ENCODE measurements at regions not wholly inside any gene's neighbourhood (a gene's known extent, or its start where the extent isn't known, plus 50 kb on each side); places are given as distances from the start of the nearest gene placed in this dataset.
A peak's percentile ranks its signal among the peaks of the same experiment; 100 is the strongest.

DNA sequence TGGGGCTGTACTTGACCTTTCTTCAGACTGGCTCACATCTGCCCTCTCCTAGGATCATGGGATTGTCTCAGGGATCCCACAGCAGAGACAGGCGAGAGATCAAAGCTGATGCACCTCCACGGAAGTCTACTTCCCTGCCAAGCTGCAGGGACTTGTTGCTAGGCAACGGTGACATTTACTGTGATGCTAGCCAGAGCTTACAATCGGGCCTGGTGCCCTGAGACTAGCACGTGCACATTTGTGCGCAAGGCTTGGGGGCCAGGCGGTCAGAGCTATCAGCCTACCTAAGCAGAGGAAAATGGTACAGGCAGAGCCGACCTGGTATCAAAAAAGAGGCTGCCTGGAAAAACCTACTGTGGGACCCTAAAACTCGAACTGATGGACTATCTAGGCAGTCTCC is 607.3 kb upstream of the TSPY4 start:
- no peak for DNase-seq (ENCODE audit: low read depth)
- TF ChIP-seq, protein P1, sequence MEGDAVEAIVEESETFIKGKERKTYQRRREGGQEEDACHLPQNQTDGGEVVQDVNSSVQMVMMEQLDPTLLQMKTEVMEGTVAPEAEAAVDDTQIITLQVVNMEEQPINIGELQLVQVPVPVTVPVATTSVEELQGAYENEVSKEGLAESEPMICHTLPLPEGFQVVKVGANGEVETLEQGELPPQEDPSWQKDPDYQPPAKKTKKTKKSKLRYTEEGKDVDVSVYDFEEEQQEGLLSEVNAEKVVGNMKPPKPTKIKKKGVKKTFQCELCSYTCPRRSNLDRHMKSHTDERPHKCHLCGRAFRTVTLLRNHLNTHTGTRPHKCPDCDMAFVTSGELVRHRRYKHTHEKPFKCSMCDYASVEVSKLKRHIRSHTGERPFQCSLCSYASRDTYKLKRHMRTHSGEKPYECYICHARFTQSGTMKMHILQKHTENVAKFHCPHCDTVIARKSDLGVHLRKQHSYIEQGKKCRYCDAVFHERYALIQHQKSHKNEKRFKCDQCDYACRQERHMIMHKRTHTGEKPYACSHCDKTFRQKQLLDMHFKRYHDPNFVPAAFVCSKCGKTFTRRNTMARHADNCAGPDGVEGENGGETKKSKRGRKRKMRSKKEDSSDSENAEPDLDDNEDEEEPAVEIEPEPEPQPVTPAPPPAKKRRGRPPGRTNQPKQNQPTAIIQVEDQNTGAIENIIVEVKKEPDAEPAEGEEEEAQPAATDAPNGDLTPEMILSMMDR (IDR thresholded peaks at IDR 0.05; ENCODE audit: control insufficient read depth, extremely low read depth, insufficient read depth): no peak
- H3K4me3 ChIP-seq (ENCODE audit: low read depth, low read length): no peak overlapping the region

DNA sequence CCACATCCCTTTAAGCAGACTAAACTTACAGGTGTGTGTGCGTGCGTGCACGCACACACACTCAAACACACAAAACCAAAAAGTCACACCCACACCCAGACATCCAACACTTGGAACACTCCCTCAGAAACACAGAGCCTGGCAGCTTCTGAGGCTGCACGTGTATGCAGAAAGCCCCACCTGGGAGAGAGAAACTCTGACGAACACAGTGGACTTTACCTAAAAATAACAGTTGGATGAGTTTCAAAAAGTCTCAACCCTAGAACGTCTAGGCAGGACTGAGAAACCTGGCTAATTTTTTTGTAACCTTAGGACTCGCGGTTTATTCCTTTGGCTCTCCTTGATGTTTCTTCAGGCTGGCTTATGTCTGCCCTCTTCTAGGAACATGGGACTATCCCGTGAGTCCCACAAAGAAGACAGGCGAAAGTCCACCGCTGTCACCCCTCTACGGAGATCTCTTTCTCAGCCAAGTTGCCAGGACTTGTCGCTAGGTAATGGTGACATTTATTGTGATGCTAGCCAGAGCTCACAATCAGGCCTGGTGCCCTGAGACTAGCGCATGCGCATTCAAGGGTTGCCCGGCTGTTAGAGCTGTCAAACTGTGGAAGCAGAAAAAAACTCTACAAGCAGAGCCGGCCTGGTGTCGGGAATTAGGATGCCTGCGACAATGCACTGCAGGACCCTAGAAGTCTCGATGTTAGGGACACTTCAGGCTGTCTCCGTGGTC is 595.8 kb upstream of the TSPY4 start:
- no peak for DNase-seq (ENCODE audit: low read depth)
- TF ChIP-seq, protein P1 (IDR thresholded peaks at IDR 0.05; ENCODE audit: control insufficient read depth, extremely low read depth, insufficient read depth): no peak
- no peak overlapping the region for H3K4me3 ChIP-seq (ENCODE audit: low read depth, low read length)

DNA sequence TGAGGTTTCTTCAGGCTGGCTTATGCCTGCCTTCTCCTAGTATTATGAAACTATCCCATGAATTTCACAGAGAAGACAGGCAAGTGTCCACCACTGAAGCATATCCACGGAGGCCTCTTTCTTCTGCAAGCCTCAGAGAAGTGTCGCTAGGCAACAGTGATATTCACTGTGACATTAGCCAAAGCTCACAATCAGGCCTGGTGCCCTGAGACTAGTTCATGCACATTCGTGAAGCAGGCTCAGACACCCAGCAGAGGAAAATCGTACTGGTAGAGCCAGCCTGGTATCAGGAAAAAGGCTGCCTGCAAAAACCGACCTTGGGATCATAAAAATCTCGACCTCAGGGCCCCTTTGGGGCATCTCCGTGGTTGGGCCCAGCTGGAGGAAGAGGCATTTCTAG is 573.1 kb upstream of the TSPY4 start:
- no peak overlapping the region for H3K4me3 ChIP-seq (ENCODE audit: low read depth, low read length)
- TF ChIP-seq, protein P1 (IDR thresholded peaks at IDR 0.05; ENCODE audit: control insufficient read depth, extremely low read depth, insufficient read depth): no peak
- DNase-seq (ENCODE audit: low read depth): no peak

DNA sequence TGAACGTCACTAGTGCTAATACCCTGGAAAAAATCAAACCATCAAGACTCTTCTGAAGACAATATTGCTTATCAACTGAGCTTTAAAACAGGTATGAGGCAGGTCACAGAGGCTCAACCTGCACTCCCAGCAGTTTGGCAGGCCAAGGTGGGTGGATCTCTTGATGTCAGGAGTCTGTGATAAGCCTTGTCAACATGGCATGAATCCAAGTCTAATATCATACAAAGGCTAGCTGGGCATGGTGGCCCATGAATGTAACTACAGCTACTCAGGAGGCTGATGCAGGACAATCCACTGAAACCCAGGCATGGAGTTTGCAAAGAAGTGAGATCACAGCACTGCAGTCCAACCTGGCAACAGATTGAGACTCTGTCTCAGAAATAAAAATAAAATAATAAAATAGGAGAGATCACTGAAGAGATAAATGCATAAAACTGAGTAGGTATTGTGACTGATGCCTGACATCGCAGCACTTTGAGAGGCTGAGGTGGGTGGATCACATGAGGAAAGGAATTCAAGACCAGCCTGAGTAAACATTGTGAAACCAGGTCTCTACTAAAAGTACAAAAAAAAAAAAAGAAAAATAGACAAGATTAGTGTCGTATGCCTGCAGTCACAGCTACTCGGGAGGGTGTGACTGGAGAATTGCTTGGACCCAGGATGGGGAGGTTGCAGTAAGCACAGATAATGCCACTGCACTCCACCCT is 555.9 kb upstream of the TSPY4 start:
- peak; percentile 54 for DNase-seq (ENCODE audit: low read depth)
- TF ChIP-seq, protein P1 (IDR thresholded peaks at IDR 0.05; ENCODE audit: control insufficient read depth, extremely low read depth, insufficient read depth): no peak
- no peak overlapping the region for H3K4me3 ChIP-seq (ENCODE audit: low read depth, low read length)

DNA sequence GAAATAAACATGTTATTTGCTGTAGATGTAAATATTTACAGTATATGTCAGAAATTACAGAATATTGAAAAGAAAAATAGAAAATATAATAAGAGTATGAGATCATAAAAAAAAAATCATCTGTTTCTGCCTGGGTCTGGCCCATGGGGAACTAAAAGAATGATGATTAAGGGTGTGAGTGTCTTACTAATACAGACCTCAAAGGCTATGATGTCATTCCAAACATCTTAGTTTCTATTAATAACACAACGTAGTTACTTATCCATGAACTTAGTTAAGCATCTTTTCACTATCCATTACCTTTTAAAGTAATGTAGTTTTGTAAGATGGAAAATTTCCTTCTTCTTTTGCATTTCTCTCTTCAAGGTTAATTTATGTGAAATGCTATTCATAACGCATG is 542.7 kb upstream of the TSPY4 start:
- TF ChIP-seq, protein P1 (IDR thresholded peaks at IDR 0.05; ENCODE audit: control insufficient read depth, extremely low read depth, insufficient read depth): no peak
- no peak for DNase-seq (ENCODE audit: low read depth)
- H3K4me3 ChIP-seq (ENCODE audit: low read depth, low read length): no peak overlapping the region

DNA sequence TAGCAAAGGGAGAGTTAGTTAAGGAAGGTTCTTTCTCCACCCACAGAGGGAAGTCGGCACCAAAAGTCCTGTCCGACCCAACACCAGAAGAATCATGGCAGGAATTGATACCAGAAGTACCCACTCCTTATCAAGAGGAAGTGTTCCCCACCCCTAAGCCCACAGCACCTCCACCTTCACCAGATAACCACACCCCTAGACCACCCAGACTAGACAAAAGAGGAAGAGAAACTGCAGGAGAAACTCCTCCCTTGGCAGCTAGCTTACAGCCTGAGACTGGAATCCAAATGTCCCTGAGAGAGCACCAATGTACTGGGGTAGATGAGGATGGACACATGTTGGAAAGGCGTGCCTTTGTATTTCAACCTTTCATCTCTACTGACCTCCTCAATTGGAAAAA is 532.9 kb upstream of the TSPY4 start:
- TF ChIP-seq, protein P1 (IDR thresholded peaks at IDR 0.05; ENCODE audit: control insufficient read depth, extremely low read depth, insufficient read depth): no peak
- no peak overlapping the region for H3K4me3 ChIP-seq (ENCODE audit: low read depth, low read length)
- DNase-seq (ENCODE audit: low read depth): no peak

Measured in LNCaP clone FGC (cell line).